ENCODE measurements at regions not wholly inside any gene's neighbourhood (a gene's known extent, or its start where the extent isn't known, plus 50 kb on each side); places are given as distances from the start of the nearest gene placed in this dataset.
"Not testable (repeated sequence)": the region's sequence is repeated elsewhere in the genome, so short reads cannot be mapped to it uniquely, and the experiment has no call there.

DNA sequence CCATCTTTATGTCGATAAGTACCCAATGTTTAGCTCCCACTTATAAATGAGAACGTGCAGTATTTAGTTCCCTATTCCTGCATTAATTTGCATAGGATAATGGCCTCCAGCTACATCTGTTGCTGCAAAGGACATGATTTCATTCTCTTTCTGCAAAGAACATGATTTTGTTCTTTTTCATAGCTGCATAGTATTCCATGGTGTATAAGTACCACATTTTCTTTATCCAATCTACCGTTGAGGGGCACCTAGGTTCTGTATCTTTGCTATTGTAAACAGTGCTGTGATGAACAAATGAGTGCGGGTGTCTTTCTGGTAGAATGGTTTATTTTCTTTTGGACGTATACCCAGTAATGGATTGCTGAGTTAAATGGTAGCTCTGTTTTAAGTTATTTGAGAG is 63.0 kb downstream of the HLX start:
- DNase-seq (ENCODE audit: low read depth in 3 of 3, low spot score in 1 of 3), result no peak

DNA sequence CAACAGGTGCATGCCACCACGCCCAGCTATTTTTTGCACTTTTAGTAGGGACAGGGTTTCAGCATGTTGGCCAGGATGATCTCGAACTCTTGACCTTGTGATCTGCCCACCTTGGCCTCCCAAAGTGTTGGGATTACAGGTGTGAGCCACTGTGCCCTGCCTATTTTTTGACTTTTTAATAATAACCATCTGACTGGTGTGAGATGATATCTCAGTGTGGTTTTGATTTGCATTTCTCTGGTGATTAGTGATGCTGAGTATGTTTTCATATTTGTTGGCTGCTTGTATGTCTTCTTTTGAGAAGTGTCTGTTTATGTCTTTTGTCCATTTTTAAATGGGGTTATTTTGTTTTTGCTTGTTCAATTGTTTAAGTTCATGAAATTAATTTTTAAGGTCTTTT is 63.7 kb downstream of the HLX start:
- DNase-seq (ENCODE audit: low read depth in 3 of 3, low spot score in 1 of 3), result not testable (repeated sequence)

DNA sequence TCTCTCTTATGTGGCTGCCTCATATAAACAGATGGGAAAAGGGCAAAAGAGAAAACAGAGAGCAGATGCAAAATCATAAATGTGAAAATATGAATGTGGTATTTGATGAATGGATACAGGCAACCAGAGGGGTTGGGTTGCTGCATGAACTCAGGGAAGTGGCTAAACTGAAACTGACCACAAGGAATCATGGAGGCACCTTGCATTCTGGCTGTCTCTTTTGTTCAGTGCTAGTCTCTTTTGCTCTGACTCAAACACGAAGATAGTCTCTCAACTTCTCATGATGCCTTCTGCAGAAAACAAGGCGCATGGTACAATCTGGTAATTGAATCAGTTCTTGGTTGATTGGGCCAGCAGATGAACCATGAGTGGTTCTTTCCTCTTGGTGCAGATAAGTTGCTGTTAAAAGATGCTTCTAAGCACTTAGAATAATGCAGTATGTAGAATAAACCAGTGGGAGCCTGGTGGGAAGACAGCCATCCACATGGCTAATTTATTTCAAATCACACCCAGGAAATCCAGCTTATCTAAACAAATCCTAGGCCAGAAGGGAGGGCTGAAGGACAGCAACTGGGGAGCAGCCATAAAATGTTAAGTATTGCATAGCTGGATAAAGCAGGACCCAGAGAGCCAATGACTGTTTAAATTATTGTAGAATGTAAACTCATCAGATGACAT is 64.2 kb downstream of the HLX start:
- no peak for DNase-seq (ENCODE audit: low read depth in 3 of 3, low spot score in 1 of 3)

- no peak for DNase-seq (ENCODE audit: low read depth in 3 of 3, low spot score in 1 of 3)
Observed at GRCh38 chr1:220950576-220950975, 71.3 kb downstream of the HLX start.

DNA sequence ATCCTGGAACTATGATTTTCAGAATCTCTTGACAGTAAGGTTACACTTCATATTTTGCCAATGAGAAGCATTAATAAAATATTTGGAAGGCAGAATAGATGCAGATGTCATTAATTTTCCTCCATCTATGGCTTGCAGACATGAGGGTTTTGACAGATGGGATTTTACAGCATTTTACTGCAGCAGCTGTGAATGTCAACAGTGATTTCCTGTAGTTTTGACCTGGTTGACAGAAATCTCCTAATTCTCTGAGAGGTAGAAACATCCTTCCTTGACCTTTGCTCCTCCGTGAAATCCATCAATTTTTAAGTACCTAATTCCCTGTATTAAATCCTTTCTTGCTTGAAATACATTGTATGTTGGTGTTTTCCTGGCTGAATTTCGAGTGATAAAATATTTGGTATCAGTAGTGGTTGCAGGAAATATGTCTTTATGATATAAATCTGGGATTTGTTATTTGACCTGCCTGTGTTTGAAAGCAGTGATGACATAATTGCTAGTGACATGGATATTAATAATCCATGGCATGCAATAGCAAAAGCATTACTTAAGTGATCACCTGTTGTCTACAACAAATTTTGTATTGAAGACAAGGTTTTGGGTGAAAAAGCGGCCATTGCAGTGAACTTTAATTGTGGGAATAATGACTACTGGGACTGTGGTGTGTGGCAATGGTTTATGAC is 73.9 kb downstream of the HLX start:
- DNase-seq (ENCODE audit: low read depth in 3 of 3, low spot score in 1 of 3), result no peak

- no peak for DNase-seq (ENCODE audit: low read depth in 3 of 3, low spot score in 1 of 3)
Observed at GRCh38 chr1:220954321-220955075, 75.3 kb downstream of the HLX start.

DNA sequence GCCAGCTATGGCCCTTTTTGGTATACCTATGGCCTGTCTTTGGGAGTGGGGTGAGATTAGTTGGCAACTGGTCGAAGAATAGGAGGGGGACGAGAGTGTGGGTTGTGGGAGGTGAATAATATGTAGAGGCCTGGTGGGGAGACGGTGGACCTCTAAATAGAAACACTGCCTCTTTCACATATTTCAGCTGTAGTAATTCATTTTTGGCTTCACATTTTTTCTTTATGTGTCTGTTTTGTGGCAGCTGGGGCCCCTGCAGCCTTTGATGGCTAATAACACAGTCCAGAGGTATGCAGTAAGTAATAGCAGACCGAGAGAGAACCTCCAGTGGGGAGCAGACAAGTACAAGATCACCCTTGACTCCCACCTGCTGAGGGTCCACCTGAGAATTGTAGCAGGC is 75.9 kb downstream of the HLX start:
- DNase-seq (ENCODE audit: low read depth in 3 of 3, low spot score in 1 of 3), result no peak

DNA sequence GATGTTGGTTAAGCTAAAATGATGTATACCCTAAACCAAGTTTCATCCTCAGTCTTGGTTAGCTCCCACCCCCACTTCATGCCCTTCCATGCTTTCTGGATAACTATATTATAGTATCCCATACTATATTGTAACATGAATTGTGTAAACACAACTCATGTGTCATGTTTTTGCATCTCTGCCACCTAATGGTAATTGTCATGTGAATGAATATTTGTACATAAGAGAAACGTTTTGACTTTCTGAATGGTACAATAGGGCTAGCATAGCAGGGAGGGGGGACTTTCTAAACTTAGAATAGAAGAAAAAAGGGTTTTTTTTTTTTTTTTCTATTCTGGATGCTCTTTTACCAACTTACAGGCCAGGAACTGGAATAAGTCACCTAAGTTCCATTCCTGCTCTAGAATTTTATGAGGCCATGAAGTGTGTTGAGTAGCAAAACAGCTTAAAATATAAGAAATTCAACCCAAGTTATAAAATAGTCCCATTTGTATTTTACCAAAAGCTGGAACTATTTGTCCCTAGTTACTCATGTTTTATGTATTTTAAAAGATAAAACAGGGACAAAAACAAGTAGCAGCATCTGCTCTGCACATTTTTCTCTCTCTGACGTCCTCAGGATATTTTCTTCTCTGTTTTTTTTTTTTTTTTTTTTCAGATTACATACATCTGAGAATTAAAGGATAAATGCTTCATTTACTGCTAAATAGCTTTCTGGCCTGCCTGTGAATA is 77.4 kb downstream of the HLX start:
- no peak for DNase-seq (ENCODE audit: low read depth in 3 of 3, low spot score in 1 of 3)

- DNase-seq (ENCODE audit: low read depth in 3 of 3, low spot score in 1 of 3), result no peak
Observed at GRCh38 chr1:220957233-220957605, 78.0 kb downstream of the HLX start.

DNA sequence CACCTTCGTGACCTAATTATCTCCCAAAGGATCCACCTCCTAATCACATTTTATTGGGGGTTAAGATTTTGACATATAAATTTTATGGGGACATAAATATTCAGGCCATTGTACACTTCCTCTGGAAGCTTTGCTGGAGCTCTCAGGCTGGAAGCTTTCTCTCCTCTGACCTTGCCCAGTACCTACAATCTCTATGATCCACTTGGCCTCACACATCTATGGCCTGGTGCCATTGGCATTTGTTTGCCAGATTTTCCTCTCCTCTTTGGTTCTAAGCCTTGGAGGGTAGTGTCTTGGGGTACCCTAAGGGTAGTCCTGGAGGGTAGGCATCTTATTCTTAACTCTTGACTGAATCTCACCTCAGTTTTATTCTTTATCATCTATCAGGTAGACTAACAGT is 79.0 kb downstream of the HLX start:
- no peak for DNase-seq (ENCODE audit: low read depth in 3 of 3, low spot score in 1 of 3)

DNA sequence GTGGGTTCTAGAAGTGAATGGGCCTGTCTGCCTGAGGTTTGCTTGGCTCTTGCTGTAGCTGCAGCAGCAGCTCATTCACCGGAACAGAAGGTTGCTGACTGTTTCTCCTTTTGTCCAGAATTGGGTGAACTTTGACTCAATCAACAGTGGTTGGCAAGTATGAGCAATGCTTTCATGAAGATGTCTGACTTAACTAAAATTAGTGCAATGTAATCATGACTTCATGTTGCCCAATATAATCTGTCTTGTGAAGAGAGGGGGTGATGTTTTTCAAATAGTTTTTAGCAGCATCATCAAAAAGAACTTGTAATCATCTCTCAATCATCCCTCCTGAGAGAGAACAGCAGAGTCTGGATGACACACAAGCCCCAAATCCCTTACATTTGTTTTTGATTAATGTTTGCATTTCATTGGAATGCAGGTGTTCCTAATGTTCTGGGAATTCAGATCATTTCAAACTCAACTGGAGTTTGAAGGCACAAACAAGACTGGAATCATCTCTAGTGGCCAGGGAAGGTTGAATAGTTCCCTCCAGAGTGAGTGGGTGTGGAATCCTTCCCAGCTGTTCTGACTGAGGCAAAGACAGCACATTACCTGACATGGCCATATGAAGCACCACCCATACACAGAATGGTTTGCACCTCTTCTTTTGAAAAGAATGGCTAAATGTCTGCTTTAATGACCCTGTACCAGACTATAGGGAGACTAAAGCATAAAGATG is 82.9 kb downstream of the HLX start:
- DNase-seq (ENCODE audit: low read depth in 3 of 3, low spot score in 1 of 3), result no peak

DNA sequence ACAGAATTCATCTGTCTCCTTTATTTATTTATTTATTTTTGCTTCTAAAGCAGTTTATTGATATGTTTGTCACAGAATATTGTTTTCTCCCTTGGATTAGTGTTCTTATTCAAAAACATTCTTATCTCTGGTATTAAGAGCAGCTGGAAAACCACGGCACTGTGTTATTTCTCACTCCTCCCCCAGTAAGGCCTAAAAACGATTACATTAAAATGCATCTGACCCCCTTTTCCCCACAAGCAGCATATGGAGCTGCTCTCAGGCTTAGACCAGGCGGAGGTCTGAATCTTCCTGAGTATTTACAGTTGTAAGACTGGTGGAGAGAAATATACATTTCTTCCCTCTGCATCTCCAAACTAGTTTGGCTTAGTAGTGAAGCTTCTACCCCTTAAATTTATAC is 86.8 kb downstream of the HLX start:
- no peak for DNase-seq (ENCODE audit: low read depth in 3 of 3, low spot score in 1 of 3)

DNA sequence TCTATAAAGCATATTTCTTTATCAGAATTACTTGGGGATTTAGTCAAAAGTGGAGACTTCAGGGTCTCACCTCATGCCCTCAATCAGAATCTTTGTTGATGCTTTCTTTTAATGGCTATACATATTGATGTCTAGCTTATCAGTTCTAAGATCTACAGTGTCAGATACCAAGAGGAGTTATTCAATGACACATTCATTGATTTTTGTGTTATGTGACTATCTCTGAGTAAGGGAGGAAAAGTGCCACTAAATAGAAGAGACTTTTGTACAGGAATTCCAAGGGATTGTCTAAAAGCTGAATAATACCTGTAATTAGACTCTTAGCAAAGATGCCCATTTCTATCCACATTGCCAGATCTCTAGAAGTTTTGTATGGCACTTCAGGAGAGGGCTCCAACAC is 87.2 kb downstream of the HLX start:
- DNase-seq (ENCODE audit: low read depth in 3 of 3, low spot score in 1 of 3), result no peak

DNA sequence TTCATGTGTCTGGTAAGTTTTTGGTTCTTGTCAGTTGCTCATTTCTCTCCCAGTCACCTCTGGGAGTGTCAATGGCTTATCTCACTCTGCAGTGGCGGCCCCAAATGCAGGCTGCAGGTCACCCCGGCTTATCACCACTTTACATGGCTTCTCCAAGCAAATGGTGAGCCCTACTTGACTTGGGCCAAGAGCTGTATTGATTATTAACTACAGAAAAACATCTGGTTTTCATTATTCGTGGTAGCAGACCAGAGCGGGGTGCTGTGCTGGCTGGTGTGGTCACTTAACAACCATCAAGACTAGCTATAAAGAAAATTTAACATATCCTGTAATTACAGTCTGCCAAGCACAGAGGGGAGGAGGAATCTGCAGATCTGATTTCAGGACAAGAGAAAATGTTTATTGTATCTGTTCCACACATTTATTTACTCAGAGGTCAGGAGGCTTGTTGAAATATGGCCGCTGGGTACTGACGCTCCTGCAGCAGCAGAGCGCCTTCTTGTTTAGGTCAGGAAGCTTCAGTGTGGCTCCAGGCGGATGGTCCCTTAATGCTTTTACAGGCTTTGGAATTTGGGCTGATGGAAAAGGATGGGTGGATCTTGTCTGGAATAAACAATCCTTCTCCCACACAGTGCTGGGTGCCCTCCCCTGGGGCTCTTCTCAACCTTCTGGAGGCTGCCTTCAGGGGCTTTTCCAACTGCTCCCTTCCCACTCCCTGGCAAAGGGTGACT is 87.8 kb downstream of the HLX start:
- DNase-seq (ENCODE audit: low read depth in 3 of 3, low spot score in 1 of 3), result no peak

- no peak for DNase-seq (ENCODE audit: low read depth in 3 of 3, low spot score in 1 of 3)
Observed at GRCh38 chr1:220967911-220968310, 88.7 kb downstream of the HLX start.

DNA sequence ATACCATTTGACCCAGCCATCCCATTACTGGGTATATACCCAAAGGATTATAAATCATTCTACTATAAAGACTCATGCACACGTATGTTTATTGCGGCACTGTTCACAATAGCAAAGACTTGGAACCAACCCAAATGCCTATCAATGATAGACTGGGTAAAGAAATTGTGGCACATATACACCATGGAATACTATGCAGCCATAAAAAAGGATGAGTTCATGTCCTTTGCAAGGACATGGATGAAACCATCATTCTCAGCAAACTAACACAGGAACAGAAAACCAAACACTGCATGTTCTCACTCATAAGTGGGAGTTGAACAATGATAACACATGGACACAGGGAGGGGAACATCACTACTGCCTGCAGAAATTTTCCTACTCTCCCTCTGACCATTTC is 90.0 kb downstream of the HLX start:
- DNase-seq (ENCODE audit: low read depth in 3 of 3, low spot score in 1 of 3), result not testable (repeated sequence)

DNA sequence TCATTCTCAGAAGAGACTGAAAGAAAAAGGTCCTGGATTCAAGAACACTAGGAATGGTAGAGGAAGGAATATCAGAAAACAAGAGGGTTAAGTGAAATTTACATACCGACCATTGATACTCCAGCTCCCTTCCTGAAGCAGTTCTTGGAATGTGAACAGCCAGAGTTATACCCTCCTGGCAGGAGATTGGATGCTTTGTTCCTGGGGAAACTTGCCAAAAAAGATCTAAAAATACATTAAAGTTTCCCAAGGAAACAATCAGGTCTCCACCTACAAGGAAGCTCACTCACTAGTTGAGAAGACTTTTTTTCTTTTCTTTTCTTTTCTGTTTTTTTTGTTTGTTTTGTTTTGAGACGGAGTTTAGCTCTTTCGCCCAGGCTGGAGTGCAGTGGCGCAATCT is 91.1 kb downstream of the HLX start:
- DNase-seq (ENCODE audit: low read depth in 3 of 3, low spot score in 1 of 3), result no peak

- DNase-seq (ENCODE audit: low read depth in 3 of 3, low spot score in 1 of 3), result no peak
Observed at GRCh38 chr1:220971221-220971620, 92.0 kb downstream of the HLX start.

DNA sequence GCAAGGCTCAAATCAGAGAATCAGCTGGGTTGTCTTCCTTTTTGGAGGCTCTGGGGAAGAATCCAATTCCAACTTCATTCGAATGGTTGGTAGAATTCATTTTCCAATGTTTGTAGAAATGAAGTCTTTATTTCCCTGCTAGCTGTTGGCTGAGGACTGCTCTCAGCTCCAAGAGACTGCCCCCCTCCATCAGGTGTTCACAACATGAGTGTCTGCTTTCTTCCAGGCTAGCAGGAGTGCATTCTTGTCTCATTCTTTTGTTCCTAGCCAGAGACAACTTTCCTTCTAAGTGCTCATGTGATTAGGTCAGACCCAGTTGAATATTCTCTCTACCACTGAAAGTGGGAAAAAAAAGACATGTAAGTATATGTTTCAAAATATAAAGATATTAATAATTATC is 95.2 kb downstream of the HLX start:
- no peak for DNase-seq (ENCODE audit: low read depth in 3 of 3, low spot score in 1 of 3)

DNA sequence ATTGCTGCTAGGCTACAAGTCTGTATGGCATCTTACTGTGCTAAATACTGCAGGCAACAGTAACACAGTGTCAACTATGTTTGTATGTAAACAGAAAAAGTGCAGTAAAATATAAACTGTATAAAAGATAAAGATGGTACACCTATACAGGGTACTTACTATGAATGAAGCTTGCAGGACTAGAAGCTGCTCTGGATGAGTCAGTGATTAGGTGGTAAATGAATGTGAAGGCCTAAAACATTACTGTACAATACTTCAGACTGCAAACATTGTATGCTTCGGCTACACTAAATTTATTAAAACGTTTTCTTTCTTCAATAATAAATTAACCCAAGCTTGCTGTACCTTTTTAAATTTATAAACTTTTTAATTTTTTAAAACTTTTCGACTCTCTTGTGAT is 97.1 kb downstream of the HLX start:
- no peak for DNase-seq (ENCODE audit: low read depth in 3 of 3, low spot score in 1 of 3)
